ENCODE measurements at regions not wholly inside any gene's neighbourhood (a gene's known extent, or its start where the extent isn't known, plus 50 kb on each side); places are given as distances from the start of the nearest gene placed in this dataset.

DNA sequence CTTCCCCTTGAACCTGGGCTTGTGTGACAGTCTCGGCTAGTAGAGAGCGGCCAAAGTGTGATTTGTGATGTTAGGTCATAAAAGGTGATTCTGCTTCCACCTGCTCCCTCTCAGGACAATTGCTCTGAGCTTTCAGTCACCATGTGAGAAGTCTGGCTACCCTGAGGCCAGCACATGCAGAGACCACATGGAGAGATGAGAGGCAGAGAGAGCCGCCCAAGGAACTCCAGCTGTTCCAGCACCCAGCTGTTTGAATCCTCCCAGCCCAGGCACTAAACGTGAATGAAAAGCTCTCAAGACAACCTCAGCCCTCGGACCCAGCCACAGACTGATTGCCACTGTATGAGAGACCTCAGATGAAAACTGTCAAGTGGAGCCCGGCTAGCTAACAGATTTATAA is 143.4 kb upstream of the EEF1E1 start:
- no peak for TF ChIP-seq CTCF (IDR thresholded peaks at IDR 0.05)
- no peak for TF ChIP-seq POLR2A (IDR thresholded peaks at IDR 0.05)
- Histone ChIP-seq H3K9me3 (no peaks in the 10 kb centered on the region), H3K4me1 (no peaks in the 10 kb centered on the region), H3K36me3 (no peaks in the 10 kb centered on the region), H3K4me3 (no peak overlapping the region), H3K27ac (no peak overlapping the region), H3K27me3 (no peaks in the 10 kb centered on the region)
- intact Hi-C loops (cut with DNase I; ENCODE audit: low total_unique reads) = no loop called here
- no peak for DNase-seq

DNA sequence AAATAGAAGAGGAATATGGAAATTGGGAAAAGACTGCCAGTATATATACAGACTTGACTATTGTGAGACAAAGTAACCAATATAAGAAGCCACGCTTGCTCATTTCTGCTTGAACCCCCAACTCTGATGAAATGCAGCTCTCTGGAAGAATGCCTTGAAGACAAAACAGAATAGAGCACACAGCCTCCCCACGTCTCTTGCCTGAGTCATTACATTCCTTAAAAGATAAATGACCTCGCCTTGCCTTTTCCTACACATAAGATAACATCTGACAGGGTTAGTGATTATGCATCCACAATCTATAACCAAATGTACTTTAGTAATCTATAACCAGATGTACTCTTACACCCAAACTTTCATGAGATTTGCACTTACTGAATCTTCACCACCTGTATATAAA is 141.1 kb upstream of the EEF1E1 start:
- Histone ChIP-seq H3K27me3 (no peaks in the 10 kb centered on the region), H3K4me1 (no peaks in the 10 kb centered on the region), H3K9me3 (no peaks in the 10 kb centered on the region), H3K36me3 (no peaks in the 10 kb centered on the region), H3K4me3 (no peak overlapping the region), H3K27ac (no peak overlapping the region)
- TF ChIP-seq CTCF (IDR thresholded peaks at IDR 0.05) (no peak), POLR2A (IDR thresholded peaks at IDR 0.05) (no peak)
- no peak for DNase-seq
- intact Hi-C loops (cut with DNase I; ENCODE audit: low total_unique reads) = no loop called here

GRCh38 chr6:8242885-8243284 is 140.5 kb upstream of the EEF1E1 start:
- no peak overlapping the region for H3K4me3 ChIP-seq
- no peaks in the 10 kb centered on the region for H3K4me1 ChIP-seq
- H3K36me3 ChIP-seq = no peaks in the 10 kb centered on the region
- intact Hi-C loops (cut with DNase I; ENCODE audit: low total_unique reads) = no loop called here
- H3K9me3 ChIP-seq = no peaks in the 10 kb centered on the region
- no peak for DNase-seq
- no peaks in the 10 kb centered on the region for H3K27me3 ChIP-seq
- TF ChIP-seq POLR2A (IDR thresholded peaks at IDR 0.05) = no peak
- no peak for TF ChIP-seq CTCF (IDR thresholded peaks at IDR 0.05)
- H3K27ac ChIP-seq = no peak overlapping the region

DNA sequence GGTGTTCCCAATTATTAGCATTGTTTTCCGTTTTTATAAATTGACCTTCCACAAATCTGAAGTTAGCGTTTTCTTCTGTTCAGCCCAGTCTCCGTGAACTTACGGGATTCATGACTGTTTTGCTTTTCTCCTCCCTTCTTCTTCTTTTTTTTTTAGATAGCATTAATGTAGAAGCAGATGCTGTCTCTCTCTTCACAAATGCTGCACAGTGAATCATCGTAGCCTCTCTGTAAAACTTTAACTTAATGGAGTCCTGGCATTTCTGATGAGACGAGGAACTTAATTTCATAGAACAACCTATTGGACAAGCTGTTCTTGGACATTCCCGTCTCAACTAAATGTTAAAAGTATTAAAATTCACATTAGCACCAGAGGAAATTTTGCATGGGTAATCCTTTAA is 138.0 kb upstream of the EEF1E1 start:
- no peak for TF ChIP-seq POLR2A (IDR thresholded peaks at IDR 0.05)
- Histone ChIP-seq H3K4me1 (no peaks in the 10 kb centered on the region), H3K27me3 (no peaks in the 10 kb centered on the region), H3K36me3 (no peaks in the 10 kb centered on the region), H3K9me3 (no peaks in the 10 kb centered on the region), H3K4me3 (no peak overlapping the region), H3K27ac (no peak overlapping the region)
- intact Hi-C loops (cut with DNase I; ENCODE audit: low total_unique reads) = no loop called here
- no peak for DNase-seq

DNA sequence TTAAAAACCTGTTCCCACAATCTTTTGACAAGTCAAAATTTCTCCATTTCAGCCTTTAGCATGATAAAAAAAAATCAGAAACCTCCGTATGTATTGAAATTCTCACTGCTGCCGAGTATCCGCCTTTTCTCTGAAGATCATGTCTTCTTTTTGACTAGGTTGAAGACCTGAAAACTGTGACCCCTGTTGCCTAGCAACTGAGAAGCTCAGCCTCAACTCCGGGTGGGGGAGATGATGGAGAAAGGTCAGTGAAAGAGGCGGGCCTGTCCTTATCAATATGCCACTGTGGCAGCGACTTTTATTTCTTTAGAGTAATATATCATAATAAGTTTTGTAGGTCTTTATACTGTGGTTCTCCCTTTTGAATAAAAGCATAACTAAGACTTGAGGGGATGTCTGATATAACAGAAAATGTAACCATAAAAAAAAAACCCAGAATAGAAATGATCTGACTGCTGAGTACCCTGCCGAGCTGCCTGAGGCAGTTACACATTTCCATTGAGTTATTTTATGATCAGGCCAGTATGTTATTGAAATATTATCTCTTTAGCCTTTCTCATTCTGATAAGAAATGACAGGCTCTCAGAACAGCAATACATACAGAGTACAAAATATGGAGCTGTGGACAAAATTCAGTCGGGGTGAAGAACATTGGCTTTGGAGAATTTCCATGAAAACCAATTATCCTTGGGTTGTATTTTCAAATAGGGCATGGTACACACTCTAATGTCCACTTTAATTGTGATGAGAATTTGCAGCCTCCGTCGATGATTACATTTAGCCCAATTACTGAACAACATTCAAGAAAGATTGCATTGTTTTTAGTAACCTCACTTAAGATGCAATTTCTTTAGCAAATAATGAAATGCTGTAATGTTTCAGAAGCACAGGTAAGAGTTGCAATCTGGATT is 136.7 kb upstream of the EEF1E1 start:
- Histone ChIP-seq H3K4me3 (no peak overlapping the region), H3K27me3 (no peaks in the 10 kb centered on the region), H3K27ac (no peak overlapping the region), H3K36me3 (no peaks in the 10 kb centered on the region), H3K4me1 (no peaks in the 10 kb centered on the region), H3K9me3 (no peaks in the 10 kb centered on the region)
- TF ChIP-seq CTCF (IDR thresholded peaks at IDR 0.05) (no peak), POLR2A (IDR thresholded peaks at IDR 0.05) (no peak)
- no peak for DNase-seq
- intact Hi-C loops (cut with DNase I; ENCODE audit: low total_unique reads) = no loop called here

Measured in uterus (tissue), 3 donors.